Gastrocnemius medialis (tissue), 4 donors: ENCODE measurements at regions not wholly inside any gene's neighbourhood (a gene's known extent, or its start where the extent isn't known, plus 50 kb on each side); places are given as distances from the start of the nearest gene placed in this dataset.

Experiments
- POLR2A ChIP-seq, 2 donors: fragments of 450-650 bp; IDR thresholded peaks; one replicate each; pipeline ENCODE4 v1.6.1; 2017; ENCODE audit warnings: antibody characterized with exemption in 2 of 2, mild to moderate bottlenecking in 2 of 2, moderate library complexity in 2 of 2
- TF ChIP-seq, protein P1 (sequence below), 5 experiments: fragments of 450-650 bp in 3 of 5; fragments of 200-600 bp in 2 of 5; sonication (generic) in 2 of 5; IDR thresholded peaks in 4 of 5; conservative IDR thresholded peaks in 1 of 5; 1 replicate in 4 of 5; 2 replicates in 1 of 5; pipeline ENCODE4 v1.5.1; 2016 to 2019; ENCODE audit warnings: antibody characterized with exemption in 5 of 5, mild to moderate bottlenecking in 3 of 5, moderate library complexity in 3 of 5

DNA sequence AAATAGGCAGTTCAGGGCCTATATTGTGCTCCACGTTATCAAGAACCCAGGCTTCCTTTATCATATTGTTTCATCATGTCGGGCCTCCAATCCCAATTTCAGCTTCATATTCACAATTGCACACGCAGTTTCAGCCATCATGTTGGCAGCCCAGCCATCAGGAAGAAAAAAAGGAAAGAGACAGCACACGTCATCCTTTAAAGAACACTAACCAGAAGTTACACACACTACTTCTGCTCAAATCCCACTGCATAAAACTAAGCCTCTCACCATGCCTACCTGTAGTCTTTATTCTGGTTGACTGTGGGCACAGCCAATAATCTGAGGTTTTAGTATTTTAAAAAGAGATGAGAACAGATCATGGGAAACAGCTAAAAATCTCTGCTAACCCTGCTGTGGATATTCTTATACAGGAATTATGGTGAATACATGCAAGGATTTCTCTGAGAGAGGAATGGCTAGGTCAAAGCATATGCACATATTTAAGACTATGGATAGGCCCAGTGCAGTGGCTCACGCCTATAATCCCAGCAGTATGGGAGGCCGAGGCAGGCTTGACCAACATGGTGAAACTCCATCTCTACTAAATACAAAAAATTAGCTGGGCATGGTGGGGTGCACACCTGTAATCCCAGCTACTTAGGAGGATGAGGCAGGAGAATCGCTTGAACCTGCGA lies 534.4 kb downstream of the ETV1 start:
- TF ChIP-seq, protein P1, sequence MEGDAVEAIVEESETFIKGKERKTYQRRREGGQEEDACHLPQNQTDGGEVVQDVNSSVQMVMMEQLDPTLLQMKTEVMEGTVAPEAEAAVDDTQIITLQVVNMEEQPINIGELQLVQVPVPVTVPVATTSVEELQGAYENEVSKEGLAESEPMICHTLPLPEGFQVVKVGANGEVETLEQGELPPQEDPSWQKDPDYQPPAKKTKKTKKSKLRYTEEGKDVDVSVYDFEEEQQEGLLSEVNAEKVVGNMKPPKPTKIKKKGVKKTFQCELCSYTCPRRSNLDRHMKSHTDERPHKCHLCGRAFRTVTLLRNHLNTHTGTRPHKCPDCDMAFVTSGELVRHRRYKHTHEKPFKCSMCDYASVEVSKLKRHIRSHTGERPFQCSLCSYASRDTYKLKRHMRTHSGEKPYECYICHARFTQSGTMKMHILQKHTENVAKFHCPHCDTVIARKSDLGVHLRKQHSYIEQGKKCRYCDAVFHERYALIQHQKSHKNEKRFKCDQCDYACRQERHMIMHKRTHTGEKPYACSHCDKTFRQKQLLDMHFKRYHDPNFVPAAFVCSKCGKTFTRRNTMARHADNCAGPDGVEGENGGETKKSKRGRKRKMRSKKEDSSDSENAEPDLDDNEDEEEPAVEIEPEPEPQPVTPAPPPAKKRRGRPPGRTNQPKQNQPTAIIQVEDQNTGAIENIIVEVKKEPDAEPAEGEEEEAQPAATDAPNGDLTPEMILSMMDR (IDR thresholded peaks at IDR 0.05 in 4 of 5, conservative IDR thresholded peaks at IDR 0.05 in 1 of 5), result no peak
- TF ChIP-seq POLR2A (IDR thresholded peaks at IDR 0.05), result no peak
